ENCODE measurements at regions not wholly inside any gene's neighbourhood (a gene's known extent, or its start where the extent isn't known, plus 50 kb on each side); places are given as distances from the start of the nearest gene placed in this dataset.

DNA sequence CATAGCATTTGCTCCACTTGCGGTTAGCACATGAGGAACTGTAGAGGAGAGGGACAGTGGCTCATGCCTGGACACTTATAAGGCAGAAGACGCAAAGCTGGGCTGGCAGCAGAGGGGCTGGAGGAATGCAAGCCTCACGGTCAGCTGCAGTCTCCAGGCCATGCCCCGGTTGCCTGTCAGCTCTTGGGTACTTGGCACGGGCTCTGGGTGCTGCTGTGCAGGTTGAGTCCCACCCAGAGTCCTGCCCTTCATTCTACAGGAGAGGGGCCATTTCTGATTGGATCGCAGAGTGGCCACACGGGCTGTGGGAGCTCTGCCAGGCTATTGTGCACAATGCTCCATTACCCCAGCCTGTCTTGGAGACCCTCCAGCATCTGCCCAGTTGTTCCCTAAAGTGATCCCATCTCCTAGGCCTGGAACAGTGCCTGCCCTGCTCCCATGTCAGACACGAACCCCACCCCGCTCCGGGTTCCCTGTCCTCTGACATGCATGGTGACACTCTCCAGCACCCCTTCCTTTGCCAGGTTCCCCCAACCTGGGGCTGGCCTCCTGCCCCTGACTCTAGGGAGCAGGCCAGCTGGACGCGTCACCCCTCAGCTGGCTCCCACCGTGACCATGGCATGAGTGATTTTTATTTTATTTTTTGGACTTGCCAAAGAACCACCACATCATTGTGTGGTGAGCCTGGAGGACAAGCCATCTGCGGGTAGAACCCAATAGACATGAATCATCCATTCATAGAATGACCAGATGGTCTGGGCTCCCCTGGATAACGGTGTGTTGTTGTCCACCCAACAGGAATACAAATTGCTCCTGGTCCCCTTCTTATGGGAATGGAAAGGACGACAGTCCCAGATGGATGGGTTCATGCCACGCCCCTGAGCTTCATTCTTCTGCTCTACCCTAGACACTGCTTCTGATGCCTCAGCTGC, 51.0 kb upstream of the KLF13 start:
- DNase-seq (ENCODE audit: low spot score) = no peak

DNA sequence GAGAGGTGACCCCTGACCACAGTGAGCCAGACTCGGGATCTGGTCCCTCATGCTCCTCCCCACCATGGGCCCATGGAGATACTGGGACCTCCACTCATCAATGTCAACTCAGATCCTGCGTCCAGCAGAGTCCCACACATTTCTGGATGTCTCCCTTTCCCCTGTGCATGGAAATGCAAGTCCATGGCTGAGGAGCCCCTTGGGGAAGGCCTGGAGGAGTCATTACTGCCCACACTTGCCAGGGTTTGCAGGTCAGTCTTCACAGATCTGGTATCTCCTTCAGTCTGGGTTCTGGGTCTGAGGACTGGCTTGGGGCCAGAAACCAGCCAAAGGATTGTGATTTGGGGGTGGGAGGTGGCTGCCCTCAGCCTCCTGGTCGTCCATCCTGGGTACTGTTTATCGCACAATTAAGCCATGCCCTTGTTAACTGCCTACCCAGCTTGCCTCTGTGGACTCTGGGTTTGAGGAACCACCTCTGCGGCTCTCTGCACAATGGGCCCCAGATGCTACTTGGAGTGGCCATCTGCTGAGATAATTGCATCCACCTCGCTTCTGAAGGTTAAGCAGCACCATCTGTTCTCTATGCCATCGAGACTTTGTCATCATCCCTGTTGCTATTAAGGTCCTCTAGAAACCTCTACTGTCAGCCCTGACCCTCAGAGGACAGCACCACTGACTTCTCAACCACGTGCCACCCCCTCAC, 49.9 kb upstream of the KLF13 start:
- no peak for DNase-seq (ENCODE audit: low spot score)

Data from hematopoietic multipotent progenitor cell treated with erythropoietin and hydrocortisone succinate and interleukin-3 and kit ligand, for 15 days (in vitro differentiated cells).